ENCODE measurements at regions not wholly inside any gene's neighbourhood (a gene's known extent, or its start where the extent isn't known, plus 50 kb on each side); places are given as distances from the start of the nearest gene placed in this dataset.

DNA sequence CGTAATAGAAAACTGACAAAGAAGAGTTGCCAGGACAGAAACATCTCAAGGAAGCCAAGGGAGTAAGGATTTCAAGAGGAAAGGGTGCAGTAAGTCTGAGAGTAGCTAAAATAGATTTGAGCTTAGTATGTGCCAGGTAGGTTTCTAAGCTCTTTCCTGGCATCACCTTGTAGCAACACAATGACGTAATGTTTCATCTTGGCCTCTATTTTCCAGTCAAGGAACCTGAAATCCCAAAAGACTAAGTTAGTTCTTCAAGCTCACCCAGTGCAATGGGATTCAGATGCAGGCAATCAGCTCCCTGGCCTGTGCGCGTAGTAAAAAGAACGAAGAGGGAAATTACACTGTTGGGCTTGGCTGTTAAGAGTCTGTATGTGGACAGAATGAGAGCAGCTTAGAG is 586.5 kb upstream of the TENM3 start:
- DNase-seq (ENCODE audit: extremely low read depth in 1 of 11, low read depth in 9 of 11, low spot score in 4 of 11) = no peak

DNA sequence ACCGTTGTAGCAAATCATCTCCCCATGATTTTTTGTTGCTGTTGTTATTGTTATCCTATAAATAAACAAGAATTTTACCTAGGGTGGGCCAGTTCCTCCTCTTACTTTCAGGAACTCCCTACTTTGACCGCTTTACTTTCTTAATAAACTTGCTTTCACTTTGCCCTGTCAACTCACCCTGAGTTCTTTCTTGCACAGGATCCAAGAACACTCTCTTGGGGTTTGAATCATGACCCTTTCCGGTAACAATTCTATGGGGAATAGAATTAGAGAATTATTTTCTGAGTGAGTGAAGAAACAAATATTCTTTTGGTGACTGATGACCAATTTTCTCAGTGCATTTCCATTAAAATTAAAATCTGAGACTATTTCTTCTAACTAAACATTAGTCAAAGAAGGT is 584.0 kb upstream of the TENM3 start:
- DNase-seq (ENCODE audit: extremely low read depth in 1 of 11, low read depth in 9 of 11, low spot score in 4 of 11) = no peak

DNA sequence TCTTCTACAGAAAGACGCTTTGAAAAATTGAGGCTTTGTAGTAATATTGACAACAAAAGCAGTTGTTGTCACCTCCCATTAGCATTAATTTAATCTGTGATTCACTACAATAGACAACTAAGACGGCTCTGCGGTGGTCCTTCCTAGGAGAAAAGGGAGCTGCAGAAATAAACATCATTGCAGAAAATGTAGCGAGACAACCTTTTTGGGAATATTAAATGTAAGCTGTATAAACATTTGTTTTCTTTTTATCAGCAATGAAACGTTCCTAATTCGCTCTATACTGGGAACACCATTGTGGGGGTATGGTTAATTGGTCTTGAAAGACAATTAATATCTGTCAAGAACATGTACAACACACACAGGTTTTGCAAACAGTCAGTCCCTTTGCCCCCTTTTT is 583.3 kb upstream of the TENM3 start:
- no peak for DNase-seq (ENCODE audit: extremely low read depth in 1 of 11, low read depth in 9 of 11, low spot score in 4 of 11)

DNA sequence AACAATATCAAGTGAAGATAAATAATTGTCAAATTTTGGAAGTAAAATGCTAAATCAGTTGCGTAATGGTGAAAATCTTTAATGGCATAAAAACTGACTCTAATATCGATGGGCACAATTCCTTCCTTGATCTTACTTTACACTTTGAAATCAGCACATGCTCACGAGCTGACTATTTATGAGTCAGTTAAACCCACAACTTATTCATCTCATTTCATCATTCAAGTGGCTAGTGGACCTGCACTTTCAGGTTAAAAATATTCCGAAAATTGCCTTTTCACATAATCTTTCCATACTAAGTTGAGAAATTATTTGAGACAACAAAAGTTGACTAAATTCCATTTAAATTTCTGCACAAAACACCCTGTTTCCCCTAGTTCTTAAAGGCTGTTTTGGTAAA is 582.1 kb upstream of the TENM3 start:
- no peak for DNase-seq (ENCODE audit: extremely low read depth in 1 of 11, low read depth in 9 of 11, low spot score in 4 of 11)

DNA sequence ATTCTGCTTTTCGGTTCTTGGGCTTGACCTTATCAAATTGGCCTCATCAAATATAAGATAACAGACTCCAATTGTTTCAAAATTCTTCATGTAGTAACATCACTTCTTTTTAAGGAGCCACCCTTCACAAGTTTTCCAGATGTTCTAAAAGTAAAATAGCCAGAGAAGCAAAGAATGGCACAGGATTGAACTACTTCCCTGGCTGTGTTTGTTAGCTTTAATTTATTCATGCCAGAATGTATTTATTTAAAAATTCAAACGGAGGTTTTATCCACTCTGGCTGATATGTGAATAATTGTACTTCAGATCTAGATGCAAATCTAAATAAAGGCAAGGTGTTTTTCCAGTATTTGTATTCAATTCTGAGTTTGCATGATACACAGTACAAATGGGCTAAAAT is 581.3 kb upstream of the TENM3 start:
- no peak for DNase-seq (ENCODE audit: extremely low read depth in 1 of 11, low read depth in 9 of 11, low spot score in 4 of 11)

DNA sequence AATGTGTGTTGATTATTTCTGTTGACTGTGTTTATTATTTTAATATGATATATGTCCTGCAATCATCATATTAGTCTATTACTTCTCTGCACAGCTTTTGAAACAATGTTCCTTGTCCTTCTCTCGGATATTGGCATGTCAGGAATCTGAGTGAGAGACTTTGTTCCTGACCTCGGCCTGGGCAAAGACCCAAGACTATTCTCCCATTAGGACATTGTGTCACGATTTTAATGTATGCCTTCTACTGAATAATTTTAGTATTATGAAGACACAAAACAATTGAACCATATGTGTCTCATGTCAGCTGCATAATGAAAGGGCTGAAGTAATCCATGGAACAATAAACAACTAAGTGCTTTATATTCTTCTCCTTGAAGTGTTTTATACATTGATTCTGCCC is 580.8 kb upstream of the TENM3 start:
- no peak for DNase-seq (ENCODE audit: extremely low read depth in 1 of 11, low read depth in 9 of 11, low spot score in 4 of 11)

DNA sequence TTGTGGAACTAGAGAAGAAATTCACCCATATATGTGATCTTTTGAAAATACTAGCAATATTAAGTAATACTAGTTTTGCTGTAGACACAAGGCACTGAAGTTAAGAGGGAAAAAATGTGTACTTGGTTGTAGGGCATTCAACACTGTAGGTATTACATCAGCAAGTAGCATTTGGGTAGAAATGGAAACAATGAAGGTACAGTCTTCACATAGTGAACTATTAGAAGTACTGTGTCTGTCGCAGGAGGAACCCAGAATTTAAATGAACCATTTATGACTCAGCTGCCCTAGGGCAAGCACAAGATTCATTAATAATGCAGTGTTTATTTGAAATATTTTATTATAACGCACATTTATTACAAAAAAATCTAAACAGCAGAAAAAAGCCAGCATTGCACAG is 572.7 kb upstream of the TENM3 start:
- no peak for DNase-seq (ENCODE audit: extremely low read depth in 1 of 11, low read depth in 9 of 11, low spot score in 4 of 11)

DNA sequence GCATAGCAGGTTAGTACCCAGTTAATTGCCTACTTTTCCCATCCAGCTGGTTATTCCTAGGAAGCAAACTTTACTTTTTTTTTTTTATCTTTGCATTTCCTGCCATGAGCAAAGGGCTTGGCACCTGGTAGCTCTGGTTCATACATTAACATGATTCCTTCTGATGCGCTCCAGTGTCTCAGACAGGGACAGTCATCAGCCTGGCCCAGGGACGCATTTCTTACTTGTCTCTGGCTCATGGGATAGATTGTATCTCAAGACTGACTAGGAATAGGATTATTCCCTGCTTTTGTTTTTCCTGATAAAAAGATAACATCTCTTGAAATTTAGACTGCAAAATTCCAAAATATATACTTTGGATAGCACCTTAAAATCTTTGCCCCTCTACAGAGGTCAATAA is 571.5 kb upstream of the TENM3 start:
- no peak for DNase-seq (ENCODE audit: extremely low read depth in 1 of 11, low read depth in 9 of 11, low spot score in 4 of 11)

DNA sequence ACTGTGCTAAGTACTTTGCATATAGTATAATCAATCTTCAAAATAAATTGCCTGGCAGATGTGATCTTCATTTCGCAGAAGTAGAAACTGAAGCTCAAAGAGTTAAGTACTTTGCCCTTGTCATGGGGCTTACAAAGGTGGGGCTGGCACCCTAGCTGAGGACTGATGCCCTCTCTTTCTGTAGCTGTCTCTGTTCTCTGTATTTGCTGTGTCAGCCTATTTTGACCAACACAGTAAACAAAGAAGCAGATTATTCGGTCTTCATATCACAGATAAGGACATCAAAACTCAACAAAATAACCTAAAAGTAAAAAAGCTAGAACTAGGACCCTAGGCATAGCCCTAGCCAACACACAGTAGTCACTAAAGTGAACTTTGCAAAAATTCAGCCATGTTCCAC is 570.5 kb upstream of the TENM3 start:
- no peak for DNase-seq (ENCODE audit: extremely low read depth in 1 of 11, low read depth in 9 of 11, low spot score in 4 of 11)

DNA sequence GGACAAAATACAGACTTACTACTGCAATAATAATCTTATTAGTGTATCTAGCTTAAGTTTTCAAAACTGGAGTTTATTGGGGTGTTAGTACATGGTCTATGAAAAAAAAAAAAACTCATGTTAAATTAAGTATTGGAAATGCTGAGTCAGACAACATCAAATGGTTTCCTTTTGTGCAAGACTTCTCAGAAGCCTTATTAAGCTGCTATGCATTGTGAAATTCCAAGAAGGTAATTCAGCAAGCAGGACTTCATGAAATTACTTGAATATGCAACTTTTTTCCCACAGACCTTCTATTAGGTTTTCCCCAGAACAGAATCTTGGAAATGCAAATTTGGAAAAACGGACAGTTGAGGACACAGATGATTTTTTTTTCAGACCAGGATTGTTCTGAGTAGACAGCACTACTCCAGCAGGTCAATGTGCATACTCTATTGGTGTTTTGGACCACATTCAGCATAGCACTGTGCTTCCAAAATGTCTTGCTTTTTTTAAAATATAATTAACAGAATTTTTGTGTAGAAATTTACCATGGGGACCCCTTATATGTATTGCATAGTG is 568.8 kb upstream of the TENM3 start:
- DNase-seq (ENCODE audit: extremely low read depth in 1 of 11, low read depth in 9 of 11, low spot score in 4 of 11) = no peak

DNA sequence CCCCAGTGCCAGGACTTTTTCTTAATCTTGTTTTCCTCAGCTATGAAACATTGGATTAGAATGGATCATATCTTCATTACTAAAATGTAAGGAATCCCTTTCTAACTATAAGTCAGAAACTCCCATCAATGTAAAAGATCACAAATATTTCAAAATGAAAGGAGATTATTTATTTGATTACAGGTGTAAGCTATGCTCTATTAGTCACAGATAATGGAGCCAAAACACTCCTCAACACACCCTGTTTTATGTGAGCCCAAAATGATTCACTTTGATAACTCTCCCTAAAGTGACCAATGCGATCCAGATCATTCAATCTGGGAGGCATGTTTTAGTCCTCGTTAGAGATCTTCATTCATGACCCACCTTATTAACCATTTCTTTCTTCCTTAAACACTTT is 566.7 kb upstream of the TENM3 start:
- DNase-seq (ENCODE audit: extremely low read depth in 1 of 11, low read depth in 9 of 11, low spot score in 4 of 11) = no peak

DNA sequence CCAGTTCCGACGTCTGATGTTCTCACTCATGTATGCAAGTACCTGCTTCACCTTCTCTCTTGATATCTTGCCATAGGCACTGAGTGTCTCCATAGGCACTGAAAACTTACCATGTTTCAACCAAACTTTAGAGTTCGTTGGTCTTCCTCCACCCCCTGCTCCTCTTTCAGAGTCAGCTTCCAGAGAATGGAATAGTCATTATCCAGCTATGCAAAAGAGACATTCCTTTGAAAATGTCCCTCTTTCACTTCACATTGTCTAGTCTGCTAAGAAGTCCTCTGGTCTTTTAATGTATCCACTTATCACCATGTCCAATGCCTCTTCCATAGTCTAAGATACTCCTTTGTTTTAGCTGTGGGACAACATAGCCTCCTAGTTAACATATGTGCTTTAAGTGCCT is 566.0 kb upstream of the TENM3 start:
- no peak for DNase-seq (ENCODE audit: extremely low read depth in 1 of 11, low read depth in 9 of 11, low spot score in 4 of 11)

DNA sequence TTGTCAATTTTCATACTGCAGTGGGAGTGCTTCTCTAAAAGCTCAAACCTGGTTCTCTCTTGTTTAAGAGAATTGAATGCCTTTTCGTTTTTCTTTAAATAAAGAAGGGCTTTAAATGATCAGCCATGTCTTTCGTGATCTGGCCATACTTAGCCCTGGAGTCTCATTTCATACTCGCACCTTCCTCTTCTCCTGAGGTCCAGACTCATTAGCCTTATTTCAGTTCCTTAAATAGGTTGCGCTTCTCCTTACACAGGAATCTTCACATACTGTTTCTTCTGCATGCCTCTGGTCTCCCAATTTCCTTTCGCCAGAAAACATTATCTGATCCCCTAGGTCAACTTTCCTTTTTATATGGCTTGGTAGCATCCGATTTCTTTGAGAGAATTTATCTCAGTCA is 565.6 kb upstream of the TENM3 start:
- DNase-seq (ENCODE audit: extremely low read depth in 1 of 11, low read depth in 9 of 11, low spot score in 4 of 11) = no peak

DNA sequence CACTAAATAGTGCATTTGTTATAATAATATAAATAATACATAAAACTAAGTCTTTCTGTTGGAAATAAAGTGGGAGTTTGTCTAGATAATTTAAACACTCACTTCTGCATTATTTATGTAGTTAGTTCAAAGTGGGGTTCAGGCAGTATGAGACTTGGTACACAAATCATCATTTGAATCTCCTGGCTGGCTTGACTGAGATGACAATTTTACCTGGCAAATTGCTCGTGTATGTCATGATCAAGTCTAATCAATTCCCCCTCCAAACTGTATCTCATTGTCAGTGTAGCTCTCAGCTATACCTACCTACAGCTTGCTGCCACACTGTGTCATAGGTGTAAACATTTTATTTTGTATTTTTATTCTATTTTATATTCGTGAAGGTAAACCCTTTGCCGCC is 563.4 kb upstream of the TENM3 start:
- no peak for DNase-seq (ENCODE audit: extremely low read depth in 1 of 11, low read depth in 9 of 11, low spot score in 4 of 11)

DNA sequence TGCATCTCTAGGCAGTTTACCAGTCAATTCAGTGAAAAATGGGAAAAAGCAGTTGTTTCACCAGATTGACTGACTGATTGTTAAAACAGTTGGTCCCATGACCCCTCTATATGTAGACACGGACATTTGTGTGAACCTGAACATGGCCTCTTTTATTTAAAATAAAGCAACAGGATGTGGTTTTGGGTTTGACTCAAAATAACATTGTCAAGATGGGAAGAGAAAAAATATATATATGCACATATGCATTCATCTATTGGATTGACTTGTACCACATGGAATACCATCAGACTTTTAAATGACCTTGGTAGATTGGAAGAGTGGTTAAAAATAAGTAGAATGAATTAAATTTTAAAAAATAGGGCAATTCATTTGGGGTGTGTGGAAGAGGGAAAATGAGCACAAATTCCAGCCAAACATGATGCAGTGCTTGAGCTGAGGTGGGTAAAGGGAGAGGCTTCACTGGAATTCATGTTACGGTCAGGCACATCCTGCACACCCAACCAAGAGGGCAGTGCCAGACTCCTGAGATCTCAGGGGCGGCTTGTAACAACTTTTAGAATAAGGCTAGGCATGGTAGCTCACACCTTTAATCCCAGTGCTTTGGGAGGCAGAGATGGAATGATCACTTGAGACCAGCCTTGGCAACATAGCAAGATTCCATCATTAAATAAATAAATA is 560.7 kb upstream of the TENM3 start:
- DNase-seq (ENCODE audit: extremely low read depth in 1 of 11, low read depth in 9 of 11, low spot score in 4 of 11) = no peak

DNA sequence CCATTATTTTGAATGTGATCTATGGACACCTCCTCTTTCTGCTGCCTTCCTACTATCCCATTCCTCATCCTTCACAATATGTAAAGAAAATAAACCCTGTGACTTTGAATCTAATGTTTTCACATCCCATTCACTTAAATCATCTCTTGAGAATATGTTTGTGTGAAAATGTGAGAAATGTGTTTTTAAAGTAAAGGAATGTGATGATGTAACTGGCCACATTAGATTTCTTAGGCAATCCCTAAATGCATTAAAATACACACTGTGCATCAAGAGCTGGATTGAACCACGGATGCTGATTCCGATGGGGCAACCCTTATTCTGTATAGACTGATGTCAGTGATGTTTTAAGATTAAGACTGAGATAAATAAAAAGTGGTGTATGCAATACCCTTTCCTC is 558.9 kb upstream of the TENM3 start:
- no peak for DNase-seq (ENCODE audit: extremely low read depth in 1 of 11, low read depth in 9 of 11, low spot score in 4 of 11)

DNA sequence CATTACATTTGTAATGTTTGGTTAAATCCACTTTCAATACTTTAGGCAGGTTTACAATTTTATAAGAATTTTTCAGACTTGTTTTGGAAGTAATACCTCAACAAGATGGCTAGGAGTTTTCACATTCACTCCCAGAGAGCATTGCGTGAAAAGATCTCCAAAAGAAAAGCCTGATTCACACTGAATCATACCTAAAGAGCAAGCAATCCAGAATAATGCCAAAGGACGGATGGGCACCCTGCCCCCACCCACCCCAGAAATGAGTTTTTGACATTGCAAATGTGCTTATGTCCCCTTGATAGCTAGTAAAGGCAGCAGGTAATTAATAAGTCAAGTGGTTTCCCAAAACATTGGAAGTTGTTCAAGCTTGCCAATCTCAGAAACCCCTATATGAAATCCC is 557.7 kb upstream of the TENM3 start:
- DNase-seq (ENCODE audit: extremely low read depth in 1 of 11, low read depth in 9 of 11, low spot score in 4 of 11) = no peak

DNA sequence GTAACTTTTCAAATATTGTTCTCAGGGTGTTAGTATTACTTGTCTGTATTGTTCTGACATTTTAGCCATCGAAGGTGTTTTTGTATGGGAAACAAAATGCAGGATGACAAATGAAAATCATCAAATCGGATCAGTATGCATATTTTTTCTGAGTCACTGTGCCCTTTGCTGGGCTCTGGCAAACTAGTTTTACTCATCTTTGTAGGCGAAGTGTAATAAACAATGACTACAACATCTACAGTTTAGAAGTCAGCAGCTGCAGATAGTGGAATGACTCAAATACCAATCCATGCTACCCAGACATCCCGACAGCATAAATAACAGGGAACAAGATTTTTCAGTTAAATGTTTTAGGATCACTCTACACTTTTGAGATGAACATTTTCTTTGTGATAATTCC is 557.3 kb upstream of the TENM3 start:
- no peak for DNase-seq (ENCODE audit: extremely low read depth in 1 of 11, low read depth in 9 of 11, low spot score in 4 of 11)

DNA sequence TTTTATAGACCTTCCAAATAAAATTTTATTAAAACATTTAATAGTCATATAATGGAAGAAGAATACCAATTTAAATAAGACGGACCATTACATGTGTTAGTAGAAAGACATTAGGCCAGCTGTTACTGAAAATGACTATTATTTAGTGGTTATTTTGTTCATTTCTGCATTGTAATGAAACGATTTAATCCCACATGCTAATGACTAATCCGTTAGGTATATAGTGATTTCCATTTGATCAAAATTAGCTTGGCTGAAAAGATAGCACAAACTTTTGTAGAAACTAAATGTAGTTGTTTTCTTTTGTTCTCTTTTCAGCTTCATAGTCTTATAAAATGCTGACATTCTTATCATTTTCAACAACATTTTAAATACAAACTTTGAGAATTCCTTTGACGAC is 556.1 kb upstream of the TENM3 start:
- no peak for DNase-seq (ENCODE audit: extremely low read depth in 1 of 11, low read depth in 9 of 11, low spot score in 4 of 11)

DNA sequence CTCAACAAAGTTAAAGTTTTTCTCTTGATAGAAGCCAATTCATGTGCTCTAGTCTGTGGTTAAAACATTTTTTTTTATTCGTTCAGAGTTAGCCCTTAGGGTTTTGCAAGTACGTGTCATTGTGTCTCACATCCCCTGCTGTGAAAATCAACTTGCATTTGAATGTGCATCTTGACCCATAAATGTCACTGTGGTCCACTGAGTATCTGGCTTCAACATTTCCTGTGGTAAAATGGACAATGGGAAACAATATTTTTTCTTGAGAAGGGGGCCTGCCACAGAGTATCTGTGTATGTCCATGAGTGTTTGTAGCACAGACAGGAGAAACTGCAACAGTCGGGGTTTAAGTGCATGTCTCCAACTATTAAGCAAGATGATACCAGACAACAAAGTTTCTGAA is 554.8 kb upstream of the TENM3 start:
- no peak for DNase-seq (ENCODE audit: extremely low read depth in 1 of 11, low read depth in 9 of 11, low spot score in 4 of 11)

DNA sequence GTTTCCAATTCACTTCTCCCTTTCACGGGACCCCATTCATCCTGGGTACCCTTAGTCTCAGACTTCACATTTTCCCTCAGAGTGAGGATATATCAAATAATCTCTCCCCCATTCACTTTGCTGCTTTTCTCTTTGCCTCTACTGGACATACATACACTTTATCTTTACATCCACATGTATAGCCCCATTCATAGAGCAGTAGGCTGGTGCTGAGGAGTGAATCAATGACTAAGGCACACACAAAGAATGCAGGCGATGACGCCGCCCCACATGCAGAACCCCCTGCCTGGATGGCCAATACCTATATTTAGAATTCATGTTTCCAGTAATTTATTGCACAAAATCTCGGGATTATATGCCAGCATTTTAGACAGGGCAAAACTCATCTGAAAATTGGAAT is 554.3 kb upstream of the TENM3 start:
- DNase-seq (ENCODE audit: extremely low read depth in 1 of 11, low read depth in 9 of 11, low spot score in 4 of 11) = no peak

DNA sequence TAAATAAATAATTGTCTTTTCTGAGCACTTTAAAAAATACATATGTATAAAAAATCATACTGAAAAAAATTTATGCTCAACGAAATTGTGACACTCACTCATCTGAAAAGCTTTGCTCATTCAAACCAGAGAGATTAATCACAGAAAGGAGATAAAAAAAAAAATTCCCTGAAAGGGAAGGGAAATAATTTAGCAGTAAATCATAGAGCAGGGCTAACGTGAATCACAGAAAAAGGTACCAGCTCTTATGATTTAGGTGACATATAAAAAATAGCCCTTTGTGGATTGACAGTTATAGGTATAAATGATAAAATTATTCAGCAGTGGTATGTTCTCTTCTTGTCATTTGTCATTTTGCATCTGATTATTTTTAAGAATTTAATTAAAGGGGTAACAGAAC is 552.7 kb upstream of the TENM3 start:
- no peak for DNase-seq (ENCODE audit: extremely low read depth in 1 of 11, low read depth in 9 of 11, low spot score in 4 of 11)
